Endometrial microvascular endothelial cells (primary cell): ENCODE measurements at regions not wholly inside any gene's neighbourhood (a gene's known extent, or its start where the extent isn't known, plus 50 kb on each side); places are given as distances from the start of the nearest gene placed in this dataset.

Experiments used
- in situ Hi-C: cut with HindIII; loops from 2 replicates; pipeline ENCODE4 v1.10.0; 2017; ENCODE audit warnings: low sequenced_read_pairs, low pct_unique_long_range_greater_than_20kb; ENCODE audit errors: inconsistent ontology term

DNA sequence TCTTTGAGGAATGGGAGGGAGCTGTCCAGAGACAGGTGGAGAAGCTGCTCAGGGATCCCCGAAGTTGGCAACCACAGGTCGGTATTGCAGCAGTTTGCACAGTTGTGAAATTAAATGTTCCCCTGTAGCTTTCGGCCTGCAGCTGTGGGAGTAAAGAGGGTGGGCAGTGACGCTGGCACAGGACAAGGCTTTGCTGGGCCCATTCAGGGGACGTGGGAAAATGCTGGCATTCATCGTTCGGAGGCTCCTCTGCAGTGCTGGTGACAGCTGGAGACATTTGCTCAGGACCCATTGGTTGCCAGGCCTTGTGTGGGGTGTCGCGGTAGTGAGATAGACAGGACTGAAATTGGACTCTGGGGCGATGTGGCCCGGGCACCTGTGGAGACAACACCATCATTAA lies 173.7 kb downstream of the MYCN start:
- in situ Hi-C loops: no loop called here

GRCh38 chr2:16113568-16113967 lies 173.2 kb downstream of the MYCN start:
- in situ Hi-C loops: no loop called here

DNA sequence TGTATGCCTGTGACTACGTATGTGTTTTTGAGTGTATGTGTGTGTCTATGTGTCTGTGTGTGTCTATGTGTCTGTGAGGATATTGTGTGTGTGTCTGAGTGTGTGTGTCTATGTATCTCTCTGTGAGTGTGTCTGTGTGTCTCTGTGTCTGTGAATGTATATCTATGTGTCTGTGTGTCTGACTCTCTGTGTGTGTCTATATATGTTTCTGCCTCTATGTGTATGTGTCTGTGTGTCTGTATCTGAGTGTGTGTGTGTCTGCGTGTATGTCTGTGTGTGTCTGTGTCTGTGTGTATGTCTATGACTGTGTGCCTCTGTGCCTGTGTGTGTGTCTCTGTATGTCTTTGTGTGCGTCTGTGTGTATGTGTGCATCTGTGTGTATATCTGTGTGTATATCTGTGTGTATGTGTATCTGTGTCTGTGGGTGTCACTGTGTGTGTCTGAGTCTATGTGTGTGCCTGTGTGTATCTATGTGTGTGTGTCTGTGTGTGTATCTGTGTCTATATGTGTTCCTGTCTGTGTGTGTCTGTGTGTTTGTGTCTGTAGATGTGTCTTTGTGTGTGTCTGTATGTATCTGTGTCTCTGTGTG lies 172.7 kb downstream of the MYCN start:
- in situ Hi-C loops: no loop called here

GRCh38 chr2:16112251-16112971 lies 172.1 kb downstream of the MYCN start:
- in situ Hi-C loops: no loop called here

GRCh38 chr2:16111838-16112210 lies 171.5 kb downstream of the MYCN start:
- in situ Hi-C loops: no loop called here

- in situ Hi-C loops: no loop called here
These were observed 169.5 kb downstream of the MYCN start for GRCh38 chr2:16109821-16110310.

DNA sequence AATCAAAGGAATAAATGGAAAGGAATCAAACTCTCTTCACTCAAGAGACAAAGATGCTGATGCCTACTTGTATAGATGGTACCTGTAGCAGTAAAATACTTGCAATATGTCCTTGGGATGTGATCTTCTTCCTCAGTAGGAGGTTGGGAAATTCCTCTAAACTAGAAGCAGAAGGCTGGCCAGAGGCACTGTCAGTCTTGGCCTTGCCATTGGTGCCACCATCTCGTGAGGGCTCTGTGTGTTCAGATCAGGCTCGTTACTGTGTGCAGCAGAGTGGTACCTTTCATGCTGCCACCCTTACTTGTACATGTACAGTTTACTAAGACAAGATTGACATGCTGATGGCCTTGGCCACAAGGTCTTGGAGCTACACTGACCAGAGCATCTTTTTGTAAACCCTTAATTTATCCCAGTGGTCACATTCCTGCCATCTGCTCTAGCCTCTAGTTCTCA lies 169.0 kb downstream of the MYCN start:
- in situ Hi-C loops: no loop called here

DNA sequence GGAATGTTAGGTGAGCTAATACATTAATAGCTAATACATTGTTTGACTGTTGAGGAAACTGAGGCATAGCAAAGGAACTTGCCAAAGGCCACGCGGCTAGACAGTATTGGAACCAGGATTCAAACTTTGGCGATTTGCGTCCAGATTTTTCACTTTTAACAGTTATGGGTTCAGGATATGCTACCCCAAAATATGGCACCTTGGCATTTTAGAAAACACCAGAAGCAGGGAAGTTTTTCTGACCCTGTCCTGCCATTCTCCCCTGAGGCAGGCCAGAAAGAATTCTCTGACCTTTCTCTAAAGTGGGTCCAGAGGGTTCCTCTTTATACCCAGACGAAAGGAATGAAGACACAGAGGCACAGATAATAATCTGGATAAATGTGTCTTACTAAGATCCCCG lies 166.9 kb downstream of the MYCN start:
- in situ Hi-C loops: no loop called here

- in situ Hi-C loops: no loop called here
These were observed 166.3 kb downstream of the MYCN start for GRCh38 chr2:16106619-16107018.

DNA sequence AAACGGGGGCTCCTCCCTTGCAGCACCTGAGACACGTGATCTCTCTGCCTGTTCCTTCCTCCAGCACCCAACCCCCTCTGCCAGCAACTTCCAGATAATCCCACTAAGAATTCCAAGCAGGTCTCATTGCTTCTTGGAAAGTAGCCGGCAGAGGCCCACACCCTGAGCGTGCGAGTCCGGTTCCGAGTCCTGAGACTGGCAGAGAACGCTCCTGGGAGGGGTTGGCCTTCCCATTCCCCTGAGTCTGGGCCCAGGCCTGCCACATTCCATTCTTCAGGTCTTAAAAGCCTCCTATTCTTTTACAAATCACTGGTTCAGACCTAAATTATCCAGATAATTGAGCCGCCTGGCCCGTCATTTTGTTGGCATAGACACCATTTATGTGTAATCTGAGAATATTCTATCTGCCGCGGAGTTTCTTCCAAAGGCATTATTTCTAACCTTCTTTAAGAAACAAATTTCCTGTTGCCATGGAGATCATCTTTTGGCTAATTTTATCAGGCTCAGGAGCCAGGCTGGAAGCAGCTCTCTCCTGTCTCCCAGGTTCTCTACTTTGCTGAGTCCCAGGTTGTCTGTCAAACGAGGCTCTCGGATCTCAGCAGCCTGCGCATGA lies 165.4 kb downstream of the MYCN start:
- in situ Hi-C loops: no loop called here

- in situ Hi-C loops: no loop called here
These were observed 164.8 kb downstream of the MYCN start for GRCh38 chr2:16104949-16105668.

- in situ Hi-C loops: no loop called here
These were observed 164.1 kb downstream of the MYCN start for GRCh38 chr2:16104315-16104948.

GRCh38 chr2:16103614-16104314 lies 163.4 kb downstream of the MYCN start:
- in situ Hi-C loops: no loop called here

GRCh38 chr2:16102976-16103380 lies 162.6 kb downstream of the MYCN start:
- in situ Hi-C loops: no loop called here

- in situ Hi-C loops: no loop called here
These were observed 162.1 kb downstream of the MYCN start for GRCh38 chr2:16102358-16102975.

GRCh38 chr2:16101196-16101595 lies 160.8 kb downstream of the MYCN start:
- in situ Hi-C loops: no loop called here

DNA sequence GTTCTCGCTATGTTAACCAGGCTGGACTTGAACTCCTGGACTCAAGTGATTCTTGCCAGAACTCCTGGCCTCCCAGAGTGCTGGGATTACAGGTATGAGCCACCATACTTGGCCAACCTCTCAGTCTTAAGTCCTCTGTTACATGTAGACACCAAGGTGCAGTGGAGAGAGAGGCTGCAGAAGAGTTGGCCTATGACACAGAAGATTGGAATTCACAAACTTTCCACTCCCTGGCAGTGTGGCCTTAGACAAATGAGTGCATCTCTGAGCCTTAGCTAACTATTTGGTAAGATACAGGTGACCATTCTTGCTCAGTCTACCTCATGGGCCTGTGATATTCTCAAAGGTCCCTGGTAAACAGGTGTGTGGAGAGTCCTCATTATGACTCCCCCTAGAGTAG lies 159.7 kb downstream of the MYCN start:
- in situ Hi-C loops: no loop called here

GRCh38 chr2:16099326-16099725 lies 159.0 kb downstream of the MYCN start:
- in situ Hi-C loops: no loop called here
